MV-4-11 (cell line): ENCODE measurements at regions not wholly inside any gene's neighbourhood (a gene's known extent, or its start where the extent isn't known, plus 50 kb on each side); places are given as distances from the start of the nearest gene placed in this dataset.
A peak's percentile ranks its signal among the peaks of the same experiment; 100 is the strongest.
"Not testable (repeated sequence)": the region's sequence is repeated elsewhere in the genome, so short reads cannot be mapped to it uniquely, and the experiment has no call there.

ENCODE experiments used
- DNase-seq: peaks from one replicate; lab custom pipeline; 2025; lab: John Stamatoyannopoulos, UW

- DNase-seq, result no peak
Observed at GRCh38 chr20:22529150-22530019, 55.0 kb downstream of the FOXA2 start.

- peak; percentile 18 for DNase-seq
Observed at GRCh38 chr20:22526512-22527012, 57.8 kb downstream of the FOXA2 start.

- no peak for DNase-seq
Observed at GRCh38 chr20:22525821-22526220, 58.6 kb downstream of the FOXA2 start.

GRCh38 chr20:22525069-22525820, 59.1 kb downstream of the FOXA2 start:
- peak; percentile 1 for DNase-seq

- DNase-seq, result no peak
Observed at GRCh38 chr20:22524393-22525015, 59.9 kb downstream of the FOXA2 start.

GRCh38 chr20:22523499-22524392, 60.6 kb downstream of the FOXA2 start:
- DNase-seq, result no peak

GRCh38 chr20:22523128-22523498, 61.3 kb downstream of the FOXA2 start:
- DNase-seq, result no peak

- DNase-seq, result no peak
Observed at GRCh38 chr20:22522701-22523100, 61.7 kb downstream of the FOXA2 start.

GRCh38 chr20:22521940-22522339, 62.4 kb downstream of the FOXA2 start:
- DNase-seq, result not testable (repeated sequence)

- no peak for DNase-seq
Observed at GRCh38 chr20:22520381-22520780, 64.0 kb downstream of the FOXA2 start.

- no peak for DNase-seq
Observed at GRCh38 chr20:22515264-22515663, 69.1 kb downstream of the FOXA2 start.

- DNase-seq, result no peak
Observed at GRCh38 chr20:22513574-22513973, 70.8 kb downstream of the FOXA2 start.

GRCh38 chr20:22512911-22513489, 71.4 kb downstream of the FOXA2 start:
- DNase-seq, result no peak

- no peak for DNase-seq
Observed at GRCh38 chr20:22511943-22512910, 72.1 kb downstream of the FOXA2 start.

- DNase-seq, result no peak
Observed at GRCh38 chr20:22509843-22510147, 74.6 kb downstream of the FOXA2 start.

GRCh38 chr20:22509090-22509842, 75.1 kb downstream of the FOXA2 start:
- no peak for DNase-seq

GRCh38 chr20:22508426-22508825, 75.9 kb downstream of the FOXA2 start:
- no peak for DNase-seq

- DNase-seq, result no peak
Observed at GRCh38 chr20:22507240-22507961, 77.0 kb downstream of the FOXA2 start.

GRCh38 chr20:22506827-22507226, 77.5 kb downstream of the FOXA2 start:
- no peak for DNase-seq
